ENCODE measurements at regions not wholly inside any gene's neighbourhood (a gene's known extent, or its start where the extent isn't known, plus 50 kb on each side); places are given as distances from the start of the nearest gene placed in this dataset.

DNA sequence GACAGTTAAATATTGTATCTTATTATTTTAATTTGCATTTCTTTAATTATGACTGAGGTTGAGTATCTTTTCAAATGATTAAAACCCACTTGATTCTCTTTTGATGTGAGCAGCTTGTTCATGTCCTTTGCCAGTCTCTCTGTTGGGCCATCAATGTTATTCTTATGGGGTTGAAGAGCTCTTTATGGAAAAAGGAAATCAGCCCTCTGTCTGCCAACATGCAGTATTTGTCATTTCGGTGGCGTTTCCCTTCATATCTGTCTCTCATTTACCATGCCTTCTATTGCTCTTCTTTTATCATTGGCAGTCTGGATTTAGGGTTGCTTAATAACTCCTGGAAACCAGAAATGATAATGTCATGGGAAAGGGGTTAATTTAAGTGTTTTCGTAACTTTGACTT, 340.7 kb upstream of the DNAJC19 start:
- Histone ChIP-seq H3K79me2 (ENCODE audit: insufficient read depth, low read length) (no peaks in the 10 kb centered on the region), H3K9ac (ENCODE audit: low read length) (no peak overlapping the region), H3K4me2 (ENCODE audit: low read depth, low read length, poor library complexity, severe bottlenecking) (no peak overlapping the region), H3K9me3 (ENCODE audit: insufficient read depth, low read length) (no peaks in the 10 kb centered on the region), H3F3A (ENCODE audit: insufficient read depth) (no peaks in the 10 kb centered on the region), H3K9me2 (replicated peaks; ENCODE audit: insufficient read depth, low read length) (no peaks in the 10 kb centered on the region), H3K4me3 (ENCODE audit: insufficient read depth, low read length, poor library complexity, severe bottlenecking) (no peak overlapping the region), H3K36me3 (ENCODE audit: low read length) (no peaks in the 10 kb centered on the region), H2AFZ (ENCODE audit: low read depth, low read length, severe bottlenecking) (no peak overlapping the region), H4K20me1 (ENCODE audit: low read depth, low read length) (no peaks in the 10 kb centered on the region), H3K27me3 (ENCODE audit: low read length) (no peaks in the 10 kb centered on the region), H3K27ac (ENCODE audit: low read depth, low read length) (no peak overlapping the region)
- no peak for TF ChIP-seq EZH2phosphoT487 (conservative IDR thresholded peaks at IDR 0.05; ENCODE audit: low read length)
- TF ChIP-seq, protein P1, sequence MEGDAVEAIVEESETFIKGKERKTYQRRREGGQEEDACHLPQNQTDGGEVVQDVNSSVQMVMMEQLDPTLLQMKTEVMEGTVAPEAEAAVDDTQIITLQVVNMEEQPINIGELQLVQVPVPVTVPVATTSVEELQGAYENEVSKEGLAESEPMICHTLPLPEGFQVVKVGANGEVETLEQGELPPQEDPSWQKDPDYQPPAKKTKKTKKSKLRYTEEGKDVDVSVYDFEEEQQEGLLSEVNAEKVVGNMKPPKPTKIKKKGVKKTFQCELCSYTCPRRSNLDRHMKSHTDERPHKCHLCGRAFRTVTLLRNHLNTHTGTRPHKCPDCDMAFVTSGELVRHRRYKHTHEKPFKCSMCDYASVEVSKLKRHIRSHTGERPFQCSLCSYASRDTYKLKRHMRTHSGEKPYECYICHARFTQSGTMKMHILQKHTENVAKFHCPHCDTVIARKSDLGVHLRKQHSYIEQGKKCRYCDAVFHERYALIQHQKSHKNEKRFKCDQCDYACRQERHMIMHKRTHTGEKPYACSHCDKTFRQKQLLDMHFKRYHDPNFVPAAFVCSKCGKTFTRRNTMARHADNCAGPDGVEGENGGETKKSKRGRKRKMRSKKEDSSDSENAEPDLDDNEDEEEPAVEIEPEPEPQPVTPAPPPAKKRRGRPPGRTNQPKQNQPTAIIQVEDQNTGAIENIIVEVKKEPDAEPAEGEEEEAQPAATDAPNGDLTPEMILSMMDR (IDR thresholded peaks at IDR 0.05; ENCODE audit: insufficient read depth, low read length, poor library complexity, severe bottlenecking): no peak

DNA sequence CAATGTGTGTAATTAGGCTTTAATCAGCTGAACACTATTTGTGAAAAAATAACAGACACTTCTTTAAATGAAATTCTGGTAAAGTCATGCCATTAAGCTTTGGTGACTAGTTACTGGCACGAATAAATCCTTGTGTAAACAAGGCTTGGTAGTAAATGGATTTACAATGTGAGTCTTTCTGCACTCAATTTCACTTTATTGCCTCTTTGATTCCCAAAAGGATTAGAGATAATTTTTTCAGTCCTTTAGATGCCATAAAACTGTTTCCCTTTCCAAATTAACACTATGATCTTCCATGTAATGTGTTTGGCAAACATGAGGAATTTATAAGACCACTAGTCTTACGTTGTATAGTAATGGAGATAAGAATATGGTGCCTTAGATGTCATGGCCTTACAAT, 339.5 kb upstream of the DNAJC19 start:
- no peak overlapping the region for H3K4me3 ChIP-seq (ENCODE audit: insufficient read depth, low read length, poor library complexity, severe bottlenecking)
- H2AFZ ChIP-seq (ENCODE audit: low read depth, low read length, severe bottlenecking): no peak overlapping the region
- H4K20me1 ChIP-seq (ENCODE audit: low read depth, low read length): no peaks in the 10 kb centered on the region
- no peaks in the 10 kb centered on the region for H3K9me3 ChIP-seq (ENCODE audit: insufficient read depth, low read length)
- no peaks in the 10 kb centered on the region for H3K9me2 ChIP-seq (replicated peaks; ENCODE audit: insufficient read depth, low read length)
- no peaks in the 10 kb centered on the region for H3K79me2 ChIP-seq (ENCODE audit: insufficient read depth, low read length)
- H3K4me2 ChIP-seq (ENCODE audit: low read depth, low read length, poor library complexity, severe bottlenecking): no peak overlapping the region
- H3K27me3 ChIP-seq (ENCODE audit: low read length): no peaks in the 10 kb centered on the region
- H3K9ac ChIP-seq (ENCODE audit: low read length): no peak overlapping the region
- no peaks in the 10 kb centered on the region for H3K36me3 ChIP-seq (ENCODE audit: low read length)
- no peaks in the 10 kb centered on the region for H3F3A ChIP-seq (ENCODE audit: insufficient read depth)
- TF ChIP-seq, protein P1 (IDR thresholded peaks at IDR 0.05; ENCODE audit: insufficient read depth, low read length, poor library complexity, severe bottlenecking): no peak
- no peak for TF ChIP-seq EZH2phosphoT487 (conservative IDR thresholded peaks at IDR 0.05; ENCODE audit: low read length)
- no peak overlapping the region for H3K27ac ChIP-seq (ENCODE audit: low read depth, low read length)

DNA sequence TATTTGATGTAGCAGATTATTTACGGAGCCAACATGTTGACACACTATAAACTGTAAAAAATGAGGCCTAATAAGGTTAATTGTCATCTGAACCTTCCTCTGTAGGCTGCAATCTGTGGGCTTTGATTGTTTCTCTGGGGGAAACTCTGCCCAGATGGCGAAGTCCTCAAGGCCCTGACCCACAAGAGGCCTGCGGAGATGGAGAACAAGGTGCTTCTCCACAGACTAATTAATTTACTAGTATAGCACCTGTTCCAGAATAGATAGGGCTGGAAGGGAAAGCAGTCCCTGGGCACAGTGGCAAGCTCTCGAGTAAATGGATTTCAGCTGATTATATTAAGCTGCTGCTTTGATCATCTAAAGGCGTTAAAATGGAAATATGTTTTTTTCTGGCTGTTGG, 338.8 kb upstream of the DNAJC19 start:
- H3K4me3 ChIP-seq (ENCODE audit: insufficient read depth, low read length, poor library complexity, severe bottlenecking): no peak overlapping the region
- no peak overlapping the region for H3K4me2 ChIP-seq (ENCODE audit: low read depth, low read length, poor library complexity, severe bottlenecking)
- TF ChIP-seq EZH2phosphoT487 (conservative IDR thresholded peaks at IDR 0.05; ENCODE audit: low read length): no peak
- TF ChIP-seq, protein P1 (IDR thresholded peaks at IDR 0.05; ENCODE audit: insufficient read depth, low read length, poor library complexity, severe bottlenecking): no peak
- no peaks in the 10 kb centered on the region for H3K27me3 ChIP-seq (ENCODE audit: low read length)
- no peak overlapping the region for H2AFZ ChIP-seq (ENCODE audit: low read depth, low read length, severe bottlenecking)
- no peaks in the 10 kb centered on the region for H3K9me3 ChIP-seq (ENCODE audit: insufficient read depth, low read length)
- H3K79me2 ChIP-seq (ENCODE audit: insufficient read depth, low read length): no peaks in the 10 kb centered on the region
- H3K9me2 ChIP-seq (replicated peaks; ENCODE audit: insufficient read depth, low read length): no peaks in the 10 kb centered on the region
- no peaks in the 10 kb centered on the region for H3K36me3 ChIP-seq (ENCODE audit: low read length)
- no peaks in the 10 kb centered on the region for H4K20me1 ChIP-seq (ENCODE audit: low read depth, low read length)
- no peak overlapping the region for H3K9ac ChIP-seq (ENCODE audit: low read length)
- no peak overlapping the region for H3K27ac ChIP-seq (ENCODE audit: low read depth, low read length)
- no peaks in the 10 kb centered on the region for H3F3A ChIP-seq (ENCODE audit: insufficient read depth)

All from SU-DHL-6 (cell line).